ENCODE measurements at regions not wholly inside any gene's neighbourhood (a gene's known extent, or its start where the extent isn't known, plus 50 kb on each side); places are given as distances from the start of the nearest gene placed in this dataset.

GRCh38 chr10:3524086-3524960 lies 260.7 kb downstream of the KLF6 start:
- TF ChIP-seq POLR2AphosphoS5 (IDR thresholded peaks at IDR 0.05; ENCODE audit: low read depth, low read length): no peak
- TF ChIP-seq REST (IDR thresholded peaks at IDR 0.05; ENCODE audit: insufficient read depth in 1 of 2, low read depth in 2 of 2, low read length in 2 of 2): no peak

- no peak for TF ChIP-seq POLR2AphosphoS5 (IDR thresholded peaks at IDR 0.05; ENCODE audit: low read depth, low read length)
- no peak for TF ChIP-seq SIN3A (IDR thresholded peaks at IDR 0.05; ENCODE audit: borderline replicate concordance, insufficient read depth, low read length)
- TF ChIP-seq REST (IDR thresholded peaks at IDR 0.05; ENCODE audit: insufficient read depth in 1 of 2, low read depth in 2 of 2, low read length in 2 of 2): no peak
These were observed 261.5 kb downstream of the KLF6 start for GRCh38 chr10:3523309-3524050.

GRCh38 chr10:3516923-3517255 lies 268.1 kb downstream of the KLF6 start:
- TF ChIP-seq REST (IDR thresholded peaks at IDR 0.05; ENCODE audit: insufficient read depth in 1 of 2, low read depth in 2 of 2, low read length in 2 of 2): no peak
- TF ChIP-seq FOXP2 (optimal IDR thresholded peaks at IDR 0.05; ENCODE audit: borderline replicate concordance, extremely low read depth, extremely low read length, insufficient read depth): no peak
- no peak for TF ChIP-seq TAF1 (IDR thresholded peaks at IDR 0.05; ENCODE audit: borderline replicate concordance, insufficient read depth, low read length)
- TF ChIP-seq POLR2AphosphoS5 (IDR thresholded peaks at IDR 0.05; ENCODE audit: low read depth, low read length): no peak
- no peak for TF ChIP-seq SIN3A (IDR thresholded peaks at IDR 0.05; ENCODE audit: borderline replicate concordance, insufficient read depth, low read length)

GRCh38 chr10:3516234-3516922 lies 268.6 kb downstream of the KLF6 start:
- TF ChIP-seq FOXP2 (optimal IDR thresholded peaks at IDR 0.05; ENCODE audit: borderline replicate concordance, extremely low read depth, extremely low read length, insufficient read depth): no peak
- no peak for TF ChIP-seq POLR2AphosphoS5 (IDR thresholded peaks at IDR 0.05; ENCODE audit: low read depth, low read length)
- TF ChIP-seq REST (IDR thresholded peaks at IDR 0.05; ENCODE audit: insufficient read depth in 1 of 2, low read depth in 2 of 2, low read length in 2 of 2): no peak
- TF ChIP-seq TAF1 (IDR thresholded peaks at IDR 0.05; ENCODE audit: borderline replicate concordance, insufficient read depth, low read length): no peak
- TF ChIP-seq SIN3A (IDR thresholded peaks at IDR 0.05; ENCODE audit: borderline replicate concordance, insufficient read depth, low read length): no peak
